Neural cell (in vitro differentiated cells): ENCODE measurements at regions not wholly inside any gene's neighbourhood (a gene's known extent, or its start where the extent isn't known, plus 50 kb on each side); places are given as distances from the start of the nearest gene placed in this dataset.

Source experiments
- H2AFZ ChIP-seq: fragments of 200-600, 300-800 bp; sonication (generic), shearing (Covaris generic); 2 replicates; pipeline ENCODE4 v1.6.0; 2014; ENCODE audit warnings: low read depth, mild to moderate bottlenecking, antibody characterized with exemption, low read length, moderate library complexity
- H3F3A ChIP-seq: fragments of 200-600 bp; shearing (Covaris generic); 2 replicates; pipeline ENCODE4 v1.6.1; 2016; ENCODE audit warnings: mild to moderate bottlenecking, moderate library complexity, mixed read lengths, antibody characterized with exemption, low read length; ENCODE audit not compliant: insufficient read depth, poor library complexity, severe bottlenecking
- H3K27ac ChIP-seq: fragments of 200-600, 300-800 bp; sonication (generic), shearing (Covaris generic); 2 replicates; pipeline ENCODE4 v1.5.1; 2014; ENCODE audit warnings: mild to moderate bottlenecking, low read length, moderate library complexity
- H3K27me3 ChIP-seq: fragments of 300-800, 200-600 bp; sonication (generic), shearing (Covaris generic); 2 replicates; pipeline ENCODE4 v1.6.0; 2014; ENCODE audit warnings: mild to moderate bottlenecking, low read depth, low read length, moderate library complexity; ENCODE audit not compliant: insufficient read depth
- H3K36me3 ChIP-seq: fragments of 300-800, 200-600 bp; sonication (generic), shearing (Covaris generic); 2 replicates; pipeline ENCODE4 v1.5.1; 2014; ENCODE audit warnings: mild to moderate bottlenecking, antibody characterized with exemption, low read length, moderate library complexity; ENCODE audit not compliant: insufficient read depth
- H3K4me2 ChIP-seq: fragments of 300-800, 200-600 bp; sonication (generic), shearing (Covaris generic); 2 replicates; pipeline ENCODE4 v1.6.0; 2014; ENCODE audit warnings: mild to moderate bottlenecking, low read length
- H3K4me3 ChIP-seq: fragments of 300-800, 200-600 bp; sonication (generic), shearing (Covaris generic); 2 replicates; pipeline ENCODE4 v1.5.1; 2014; ENCODE audit warnings: mild to moderate bottlenecking, low read length, moderate library complexity
- H3K79me2 ChIP-seq: fragments of 200-600 bp; shearing (Covaris generic); replicated peaks from 2 replicates; pipeline ENCODE4 v1.6.0; 2014; ENCODE audit warnings: mild to moderate bottlenecking, low read length, moderate library complexity; ENCODE audit not compliant: insufficient read depth
- H3K9ac ChIP-seq: fragments of 300-800, 200-600 bp; sonication (generic), shearing (Covaris generic); 2 replicates; pipeline ENCODE4 v1.6.1; 2016; ENCODE audit warnings: mild to moderate bottlenecking, low read length, mixed read lengths
- H3K9me2 ChIP-seq: fragments of 200-600 bp; shearing (Covaris generic); 2 replicates; pipeline ENCODE4 v1.6.1; 2016; ENCODE audit warnings: mild to moderate bottlenecking, low read length, mixed read lengths; ENCODE audit not compliant: insufficient read depth
- H3K9me3 ChIP-seq: fragments of 200-600, 300-800 bp; sonication (generic), shearing (Covaris generic); 2 replicates; pipeline ENCODE4 v1.6.1; 2016; ENCODE audit warnings: mild to moderate bottlenecking, mixed run types, low read length, moderate library complexity, mixed read lengths
- H4K20me1 ChIP-seq: fragments of 200-600 bp; shearing (Covaris generic); 2 replicates; pipeline ENCODE4 v1.6.1; 2016; ENCODE audit warnings: mild to moderate bottlenecking, mixed run types; ENCODE audit not compliant: insufficient read depth
- CTCF ChIP-seq: fragments of 450-650 bp; IDR thresholded peaks from 2 replicates; pipeline ENCODE4 v1.5.1; 2014; ENCODE audit warnings: antibody characterized with exemption, mild to moderate bottlenecking, moderate library complexity; ENCODE audit not compliant: poor library complexity, severe bottlenecking
- EP300 ChIP-seq: fragments of 450-650 bp; conservative IDR thresholded peaks from 2 replicates; pipeline ENCODE4 v1.6.1; 2014; ENCODE audit warnings: antibody characterized with exemption, mild to moderate bottlenecking, moderate library complexity; ENCODE audit not compliant: poor library complexity, severe bottlenecking
- EZH2 ChIP-seq: fragments of 200-600, 300-800 bp; shearing (Covaris generic), sonication (generic); IDR thresholded peaks from 2 replicates; pipeline ENCODE4 v1.6.1; 2014; ENCODE audit warnings: antibody characterized with exemption, low read length, borderline replicate concordance, mild to moderate bottlenecking; ENCODE audit not compliant: insufficient read depth, poor library complexity, severe bottlenecking
- MXI1 ChIP-seq: fragments of 450-650 bp; conservative IDR thresholded peaks from 2 replicates; pipeline ENCODE4 v1.6.1; 2014; ENCODE audit warnings: antibody characterized with exemption, mild to moderate bottlenecking; ENCODE audit not compliant: poor library complexity, severe bottlenecking
- POLR2AphosphoS5 ChIP-seq: IDR thresholded peaks from 2 replicates; pipeline ENCODE4 v1.6.1; 2012
- RAD21 ChIP-seq: fragments of 450-650 bp; conservative IDR thresholded peaks from 2 replicates; pipeline ENCODE4 v1.6.1; 2014; ENCODE audit warnings: antibody characterized with exemption, mild to moderate bottlenecking, moderate library complexity
- REST ChIP-seq: IDR thresholded peaks from 2 replicates; pipeline ENCODE4 v1.6.1; 2012; ENCODE audit warnings: borderline replicate concordance
- SMC3 ChIP-seq: fragments of 450-650 bp; conservative IDR thresholded peaks from 2 replicates; pipeline ENCODE4 v1.6.1; 2014; ENCODE audit warnings: antibody characterized with exemption, mild to moderate bottlenecking, moderate library complexity; ENCODE audit not compliant: poor library complexity
- TAF1 ChIP-seq: IDR thresholded peaks from 2 replicates; pipeline ENCODE4 v1.6.1; 2012; ENCODE audit warnings: low read depth

DNA sequence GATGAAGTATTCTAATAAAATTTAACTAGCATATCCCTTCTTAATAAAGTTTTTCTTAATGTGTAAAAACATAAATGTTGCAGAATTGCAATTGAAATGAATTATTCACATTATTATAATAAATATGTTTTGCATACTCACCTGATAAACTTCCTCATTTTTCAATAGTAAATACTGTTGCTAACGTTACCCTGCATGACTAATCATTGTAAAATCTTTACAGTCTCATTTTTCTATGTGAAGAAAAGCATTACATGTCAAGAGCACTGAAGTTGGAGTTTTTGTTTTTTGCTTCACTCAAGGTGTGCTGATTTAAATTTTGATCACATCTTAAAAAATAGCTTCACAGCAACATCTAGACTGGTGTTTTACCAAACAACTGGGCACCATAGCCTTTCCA is 157.2 kb upstream of the CDH18 start:
- Histone ChIP-seq H3K9ac (no peak overlapping the region), H3K79me2 (no peaks in the 10 kb centered on the region), H3K36me3 (no peaks in the 10 kb centered on the region), H3F3A (no peaks in the 10 kb centered on the region), H2AFZ (no peak overlapping the region), H3K4me3 (no peak overlapping the region), H4K20me1 (no peaks in the 10 kb centered on the region), H3K4me2 (no peak overlapping the region), H3K9me3 (no peaks in the 10 kb centered on the region), H3K27me3 (no peaks in the 10 kb centered on the region), H3K27ac (no peak overlapping the region), H3K9me2 (no peaks in the 10 kb centered on the region)
- TF ChIP-seq EP300 (no peak), REST (no peak), EZH2 (no peak)

DNA sequence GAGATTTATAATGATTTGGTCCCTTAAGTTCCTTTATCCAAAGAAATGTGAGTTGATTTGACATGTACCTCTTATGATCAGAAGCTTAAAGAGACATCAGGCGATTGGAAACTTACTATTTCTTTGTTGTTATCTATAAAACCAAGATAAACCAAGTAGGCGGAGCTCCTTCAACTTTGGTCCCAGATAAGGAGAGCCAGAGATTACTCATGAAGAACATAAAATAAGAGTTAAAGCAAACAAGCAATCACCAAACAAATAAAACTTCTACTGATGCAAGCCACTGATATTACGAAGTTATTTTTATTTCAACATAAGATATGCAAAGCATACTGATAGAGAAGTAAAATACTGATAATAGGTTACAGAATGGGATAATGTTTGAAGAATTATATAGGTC is 141.5 kb upstream of the CDH18 start:
- Histone ChIP-seq H3K9me3 (no peaks in the 10 kb centered on the region), H3K27ac (no peak overlapping the region), H2AFZ (no peak overlapping the region), H3K4me3 (no peak overlapping the region), H3K27me3 (no peaks in the 10 kb centered on the region), H3K9me2 (no peaks in the 10 kb centered on the region), H3F3A (no peaks in the 10 kb centered on the region), H3K9ac (no peak overlapping the region), H3K79me2 (no peaks in the 10 kb centered on the region), H4K20me1 (no peaks in the 10 kb centered on the region), H3K4me2 (no peak overlapping the region), H3K36me3 (no peaks in the 10 kb centered on the region)
- TF ChIP-seq RAD21 (no peak), REST (no peak), TAF1 (no peak), MXI1 (no peak), SMC3 (no peak), EZH2 (no peak), POLR2AphosphoS5 (no peak), CTCF (no peak), EP300 (no peak)
